ENCODE measurements at regions not wholly inside any gene's neighbourhood (a gene's known extent, or its start where the extent isn't known, plus 50 kb on each side); places are given as distances from the start of the nearest gene placed in this dataset.

- H3K27me3 Mint-ChIP-seq: peaks cover 5% of the 10 kb centered on the region
- H3K4me1 Mint-ChIP-seq (ENCODE audit: low read depth): peaks cover 6% of the 10 kb centered on the region
- no peak overlapping the region for H3K4me3 Mint-ChIP-seq
- H3K9me3 Mint-ChIP-seq: no peaks in the 10 kb centered on the region
- H3K36me3 Mint-ChIP-seq (ENCODE audit: low read depth): no peaks in the 10 kb centered on the region
- DNase-seq: no peak
- H3K27ac Mint-ChIP-seq: no peak overlapping the region
Measured at GRCh38 chr21:32940079-32941014, 85.4 kb upstream of the OLIG2 start.

GRCh38 chr21:32941263-32941662 is 84.5 kb upstream of the OLIG2 start:
- no peaks in the 10 kb centered on the region for H3K36me3 Mint-ChIP-seq (ENCODE audit: low read depth)
- no peak overlapping the region for H3K4me3 Mint-ChIP-seq
- DNase-seq: no peak
- no peaks in the 10 kb centered on the region for H3K9me3 Mint-ChIP-seq
- peaks cover 5% of the 10 kb centered on the region for H3K27me3 Mint-ChIP-seq
- H3K4me1 Mint-ChIP-seq (ENCODE audit: low read depth): peaks cover 6% of the 10 kb centered on the region
- H3K27ac Mint-ChIP-seq: no peak overlapping the region

GRCh38 chr21:32946654-32947053 is 79.1 kb upstream of the OLIG2 start:
- DNase-seq: no peak
- H3K27ac Mint-ChIP-seq: no peak overlapping the region
- H3K9me3 Mint-ChIP-seq: no peaks in the 10 kb centered on the region
- H3K27me3 Mint-ChIP-seq: no peaks in the 10 kb centered on the region
- H3K4me1 Mint-ChIP-seq (ENCODE audit: low read depth): peaks cover 7% of the 10 kb centered on the region
- no peak overlapping the region for H3K4me3 Mint-ChIP-seq
- H3K36me3 Mint-ChIP-seq (ENCODE audit: low read depth): no peaks in the 10 kb centered on the region

GRCh38 chr21:32947736-32948135 is 78.0 kb upstream of the OLIG2 start:
- peaks cover 2% of the 10 kb centered on the region for H3K27me3 Mint-ChIP-seq
- H3K9me3 Mint-ChIP-seq: no peaks in the 10 kb centered on the region
- H3K4me3 Mint-ChIP-seq: no peak overlapping the region
- H3K27ac Mint-ChIP-seq: no peak overlapping the region
- DNase-seq: no peak
- H3K36me3 Mint-ChIP-seq (ENCODE audit: low read depth): no peaks in the 10 kb centered on the region
- H3K4me1 Mint-ChIP-seq (ENCODE audit: low read depth): peaks cover 7% of the 10 kb centered on the region

GRCh38 chr21:32949701-32950100 is 76.0 kb upstream of the OLIG2 start:
- DNase-seq: no peak

GRCh38 chr21:32951041-32951440 is 74.7 kb upstream of the OLIG2 start:
- no peak overlapping the region for H3K4me3 Mint-ChIP-seq
- H3K27ac Mint-ChIP-seq: no peak overlapping the region
- no peaks in the 10 kb centered on the region for H3K9me3 Mint-ChIP-seq
- no peak for DNase-seq
- peaks cover 24% of the 10 kb centered on the region for H3K27me3 Mint-ChIP-seq
- H3K4me1 Mint-ChIP-seq (ENCODE audit: low read depth): peaks cover 7% of the 10 kb centered on the region
- no peaks in the 10 kb centered on the region for H3K36me3 Mint-ChIP-seq (ENCODE audit: low read depth)

More at GRCh38 chr21:32949701-32950100, 76.0 kb upstream of the OLIG2 start:
- peaks cover 7% of the 10 kb centered on the region for H3K4me1 Mint-ChIP-seq (ENCODE audit: low read depth)
- no peak overlapping the region for H3K27ac Mint-ChIP-seq
- no peaks in the 10 kb centered on the region for H3K9me3 Mint-ChIP-seq
- H3K27me3 Mint-ChIP-seq: peaks cover 11% of the 10 kb centered on the region
- H3K36me3 Mint-ChIP-seq (ENCODE audit: low read depth): no peaks in the 10 kb centered on the region
- H3K4me3 Mint-ChIP-seq: no peak overlapping the region

- Mint-ChIP-seq H3K9me3 (no peaks in the 10 kb centered on the region), H3K27me3 (peaks cover 51% of the 10 kb centered on the region), H3K4me3 (no peak overlapping the region)
Measured at GRCh38 chr21:32954353-32954752, 71.4 kb upstream of the OLIG2 start.

GRCh38 chr21:32955311-32956060 is 70.2 kb upstream of the OLIG2 start:
- Mint-ChIP-seq H3K27ac (no peak overlapping the region), H3K4me3 (no peak overlapping the region), H3K27me3 (peaks cover 60% of the 10 kb centered on the region), H3K9me3 (no peaks in the 10 kb centered on the region), H3K36me3 (ENCODE audit: low read depth) (no peaks in the 10 kb centered on the region), H3K4me1 (ENCODE audit: low read depth) (no peaks in the 10 kb centered on the region)
- DNase-seq: no peak

More at GRCh38 chr21:32954353-32954752, 71.4 kb upstream of the OLIG2 start:
- DNase-seq: no peak
- Mint-ChIP-seq H3K27ac (no peak overlapping the region), H3K4me1 (ENCODE audit: low read depth) (no peaks in the 10 kb centered on the region), H3K36me3 (ENCODE audit: low read depth) (no peaks in the 10 kb centered on the region)

- Mint-ChIP-seq H3K27ac (no peak overlapping the region), H3K4me1 (ENCODE audit: low read depth) (no peaks in the 10 kb centered on the region), H3K27me3 (peaks cover 64% of the 10 kb centered on the region), H3K36me3 (ENCODE audit: low read depth) (no peaks in the 10 kb centered on the region), H3K4me3 (no peak overlapping the region), H3K9me3 (no peaks in the 10 kb centered on the region)
- no peak for DNase-seq
Measured at GRCh38 chr21:32956061-32956656, 69.6 kb upstream of the OLIG2 start.

GRCh38 chr21:32957545-32957944 is 68.2 kb upstream of the OLIG2 start:
- H3K27ac Mint-ChIP-seq: no peak overlapping the region
- no peak overlapping the region for H3K4me3 Mint-ChIP-seq
- H3K9me3 Mint-ChIP-seq: no peaks in the 10 kb centered on the region
- no peak for DNase-seq
- no peaks in the 10 kb centered on the region for H3K36me3 Mint-ChIP-seq (ENCODE audit: low read depth)
- no peaks in the 10 kb centered on the region for H3K4me1 Mint-ChIP-seq (ENCODE audit: low read depth)
- H3K27me3 Mint-ChIP-seq: peaks cover 71% of the 10 kb centered on the region

- H3K4me1 Mint-ChIP-seq (ENCODE audit: low read depth): no peaks in the 10 kb centered on the region
- H3K27me3 Mint-ChIP-seq: peaks cover 75% of the 10 kb centered on the region
- no peaks in the 10 kb centered on the region for H3K36me3 Mint-ChIP-seq (ENCODE audit: low read depth)
- no peak overlapping the region for H3K27ac Mint-ChIP-seq
- no peak for DNase-seq
- no peak overlapping the region for H3K4me3 Mint-ChIP-seq
- no peaks in the 10 kb centered on the region for H3K9me3 Mint-ChIP-seq
Measured at GRCh38 chr21:32958288-32959002, 67.3 kb upstream of the OLIG2 start.

GRCh38 chr21:32962268-32962667 is 63.5 kb upstream of the OLIG2 start:
- Mint-ChIP-seq H3K27me3 (peaks cover 50% of the 10 kb centered on the region), H3K9me3 (no peaks in the 10 kb centered on the region), H3K36me3 (ENCODE audit: low read depth) (no peaks in the 10 kb centered on the region), H3K4me1 (ENCODE audit: low read depth) (no peaks in the 10 kb centered on the region), H3K27ac (no peak overlapping the region), H3K4me3 (no peak overlapping the region)
- no peak for DNase-seq

GRCh38 chr21:32965129-32965680 is 60.5 kb upstream of the OLIG2 start:
- no peak overlapping the region for H3K27ac Mint-ChIP-seq
- peaks cover 26% of the 10 kb centered on the region for H3K27me3 Mint-ChIP-seq
- H3K36me3 Mint-ChIP-seq (ENCODE audit: low read depth): no peaks in the 10 kb centered on the region
- DNase-seq: no peak
- no peaks in the 10 kb centered on the region for H3K9me3 Mint-ChIP-seq
- H3K4me3 Mint-ChIP-seq: no peak overlapping the region
- no peaks in the 10 kb centered on the region for H3K4me1 Mint-ChIP-seq (ENCODE audit: low read depth)

- Mint-ChIP-seq H3K4me3 (no peak overlapping the region), H3K4me1 (ENCODE audit: low read depth) (no peaks in the 10 kb centered on the region), H3K27me3 (peaks cover 20% of the 10 kb centered on the region), H3K36me3 (ENCODE audit: low read depth) (no peaks in the 10 kb centered on the region), H3K27ac (no peak overlapping the region), H3K9me3 (no peaks in the 10 kb centered on the region)
- no peak for DNase-seq
Measured at GRCh38 chr21:32966120-32966519, 59.6 kb upstream of the OLIG2 start.
